GM23248 (cell line): ENCODE measurements at regions not wholly inside any gene's neighbourhood (a gene's known extent, or its start where the extent isn't known, plus 50 kb on each side); places are given as distances from the start of the nearest gene placed in this dataset.
"Not testable (repeated sequence)": the region's sequence is repeated elsewhere in the genome, so short reads cannot be mapped to it uniquely, and the experiment has no call there.

Experiments
- DNase-seq: peaks from one replicate; pipeline ENCODE4 v3.0.0-alpha.2; 2015
- H2AFZ ChIP-seq: fragments of 200-600 bp; sonication (generic); 2 replicates; pipeline ENCODE4 v1.6.1; 2016; ENCODE audit warnings: antibody characterized with exemption
- H3F3A ChIP-seq: fragments of 200-600 bp; sonication (generic); 2 replicates; pipeline ENCODE4 v1.6.1; 2016; ENCODE audit warnings: mild to moderate bottlenecking, antibody characterized with exemption, mixed run types; ENCODE audit not compliant: insufficient read depth
- H3K27ac ChIP-seq: fragments of 200-600 bp; sonication (generic); 2 replicates; pipeline ENCODE4 v1.5.1; 2016; ENCODE audit warnings: mild to moderate bottlenecking
- H3K27me3 ChIP-seq: fragments of 200-600 bp; sonication (generic); replicated peaks from 2 replicates; pipeline ENCODE4 v1.6.1; 2016; ENCODE audit warnings: mild to moderate bottlenecking; ENCODE audit not compliant: insufficient read depth
- H3K36me3 ChIP-seq: fragments of 200-600 bp; sonication (generic); 2 replicates; pipeline ENCODE4 v1.6.1; 2016; ENCODE audit warnings: low read depth, mild to moderate bottlenecking
- H3K4me1 ChIP-seq: fragments of 200-600 bp; sonication (generic); 2 replicates; pipeline ENCODE4 v1.6.1; 2016; ENCODE audit warnings: mild to moderate bottlenecking; ENCODE audit not compliant: insufficient read depth
- H3K4me2 ChIP-seq: fragments of 200-600 bp; sonication (generic); one replicate; pipeline ENCODE4 v1.6.1; 2016; ENCODE audit warnings: mild to moderate bottlenecking; ENCODE audit not compliant: unreplicated experiment
- H3K4me3 ChIP-seq: fragments of 200-600 bp; sonication (generic); 2 replicates; pipeline ENCODE4 v1.5.1; 2016; ENCODE audit warnings: mild to moderate bottlenecking
- H3K79me2 ChIP-seq: fragments of 200-600 bp; sonication (generic); 2 replicates; pipeline ENCODE4 v1.6.1; 2016; ENCODE audit warnings: mild to moderate bottlenecking; ENCODE audit not compliant: insufficient read depth
- H3K9ac ChIP-seq: fragments of 200-600 bp; sonication (generic); 2 replicates; pipeline ENCODE4 v1.6.1; 2016; ENCODE audit warnings: mild to moderate bottlenecking
- H3K9me2 ChIP-seq: fragments of 200-600 bp; sonication (generic); 2 replicates; pipeline ENCODE4 v1.6.1; 2016; ENCODE audit warnings: mixed run types, mild to moderate bottlenecking, moderate library complexity; ENCODE audit not compliant: insufficient read depth
- H3K9me3 ChIP-seq: fragments of 200-600 bp; sonication (generic); one replicate; pipeline ENCODE4 v1.6.1; 2017; ENCODE audit warnings: low read depth
- H4K20me1 ChIP-seq: fragments of 200-600 bp; sonication (generic); 2 replicates; pipeline ENCODE4 v1.6.0; 2016; ENCODE audit not compliant: insufficient read depth
- EZH2 ChIP-seq: fragments of 200-600 bp; sonication (generic); IDR thresholded peaks from 2 replicates; pipeline ENCODE4 v1.6.1; 2018; ENCODE audit warnings: antibody characterized with exemption, mild to moderate bottlenecking; ENCODE audit not compliant: insufficient read depth, poor library complexity, severe bottlenecking
- EZH2phosphoT487 ChIP-seq: fragments of 200-600 bp; sonication (generic); IDR thresholded peaks from 2 replicates; pipeline ENCODE4 v1.6.1; 2018; ENCODE audit warnings: antibody characterized with exemption, moderate library complexity, mild to moderate bottlenecking, low read depth; ENCODE audit not compliant: insufficient read depth
- WGBS, 2 experiments: methylation state at CpG; one replicate each; pipeline ENCODE4 v1.1.6; 2015 to 2017; ENCODE audit warnings: low lambda C conversion rate in 2 of 2, low coverage in 1 of 2; ENCODE audit errors: missing lambda C conversion rate in 2 of 2; 5-methylcytosine and 5-hydroxymethylcytosine counted together
- in situ Hi-C: fragments of 300-500 bp; cut with MboI; formaldehyde crosslinking; loops from 2 replicates; pipeline ENCODE4 v1.15.0; 2020

DNA sequence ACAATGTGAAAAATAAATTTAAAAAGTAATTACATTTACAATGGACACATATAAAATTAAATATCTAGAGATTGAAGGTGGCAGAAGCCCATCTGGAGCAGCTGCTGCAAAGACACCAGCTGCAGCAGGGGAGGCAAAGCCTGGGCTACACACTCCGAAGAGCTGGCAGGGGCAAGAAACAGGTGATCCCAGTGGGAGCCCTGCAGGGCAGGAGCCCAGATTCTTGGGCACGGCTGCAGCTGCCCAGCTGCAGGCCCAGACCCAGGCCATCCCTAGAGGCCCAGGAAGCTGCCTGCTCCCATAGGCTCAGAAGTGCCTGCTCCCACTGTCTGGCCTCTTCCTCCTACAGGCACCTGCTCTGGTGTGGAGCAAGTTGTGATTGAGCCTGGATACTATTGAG, 1547.9 kb upstream of the SPRY2 start:
- Histone ChIP-seq H3K36me3 (no peaks in the 10 kb centered on the region), H3K9me3 (peaks cover 4% of the 10 kb centered on the region), H3K4me2 (no peak overlapping the region), H3K27me3 (no peaks in the 10 kb centered on the region), H3K9me2 (no peaks in the 10 kb centered on the region), H3K4me1 (no peaks in the 10 kb centered on the region), H3K79me2 (no peaks in the 10 kb centered on the region), H3F3A (no peaks in the 10 kb centered on the region), H2AFZ (no peak overlapping the region), H3K4me3 (no peak overlapping the region), H3K27ac (no peak overlapping the region), H4K20me1 (no peaks in the 10 kb centered on the region), H3K9ac (no peak overlapping the region)
- no peak for DNase-seq
- in situ Hi-C loops: no loop called here
- TF ChIP-seq EZH2: no peak
- 7 to 19% methylated on average over 2 of the region's 2 CpGs for WGBS, 2 experiments

DNA sequence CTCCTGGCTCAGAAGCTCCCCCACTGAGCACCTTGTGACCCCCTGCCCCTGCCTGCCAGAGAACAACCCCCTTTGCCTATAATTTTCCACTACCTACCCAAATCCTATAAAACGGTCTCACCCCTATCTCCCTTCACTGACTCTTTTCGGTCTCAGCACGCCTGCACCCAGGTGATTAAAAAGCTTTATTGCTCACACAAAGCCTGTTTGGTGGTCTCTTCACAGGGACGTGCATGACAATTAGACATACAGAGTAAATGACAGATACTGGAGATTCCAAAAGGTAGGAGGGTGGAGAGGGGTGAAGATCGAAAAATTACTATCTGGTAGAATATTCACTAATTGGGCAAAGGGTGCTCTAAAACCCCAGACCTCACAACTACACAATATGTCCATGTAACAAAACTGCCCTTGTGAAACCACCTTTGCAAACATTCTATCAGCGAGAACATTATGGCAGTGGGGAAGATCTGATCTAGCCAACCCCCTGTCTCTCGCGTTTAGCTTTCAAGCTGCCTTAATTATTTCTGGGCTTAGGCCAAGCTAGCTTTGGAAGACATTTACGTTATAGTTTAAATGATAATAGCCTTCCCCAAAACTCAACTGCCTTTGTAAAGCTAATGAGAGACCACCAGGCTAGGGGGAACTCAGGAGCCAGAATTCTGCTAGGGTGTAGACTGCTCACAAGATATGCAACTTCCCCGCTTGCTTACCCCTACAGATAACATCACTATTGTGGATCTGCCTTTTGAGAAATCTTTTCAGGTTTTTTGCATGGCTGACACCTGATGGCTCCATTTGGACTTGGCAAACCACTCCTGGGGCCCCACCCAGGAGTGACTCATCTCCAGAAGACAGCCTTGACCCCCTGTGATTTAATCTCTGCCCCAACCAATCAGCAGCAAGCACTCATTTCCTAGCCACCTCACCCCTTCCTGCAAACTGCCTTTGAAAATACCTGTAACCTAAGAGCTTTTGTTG, 1534.0 kb upstream of the SPRY2 start:
- Histone ChIP-seq H3K9ac (no peak overlapping the region), H3K36me3 (no peaks in the 10 kb centered on the region), H4K20me1 (no peaks in the 10 kb centered on the region), H3K9me2 (no peaks in the 10 kb centered on the region), H3K27ac (no peak overlapping the region), H3K9me3 (no peaks in the 10 kb centered on the region), H3K4me2 (no peak overlapping the region), H3F3A (no peaks in the 10 kb centered on the region), H3K4me1 (no peaks in the 10 kb centered on the region), H3K79me2 (no peaks in the 10 kb centered on the region), H2AFZ (no peak overlapping the region), H3K27me3 (no peaks in the 10 kb centered on the region), H3K4me3 (no peak overlapping the region)
- DNase-seq: no peak
- 13% methylated on average over 10 of the region's 10 CpGs for WGBS, 2 experiments
- in situ Hi-C loops: no loop called here
- no peak for TF ChIP-seq EZH2
- TF ChIP-seq EZH2phosphoT487: no peak

DNA sequence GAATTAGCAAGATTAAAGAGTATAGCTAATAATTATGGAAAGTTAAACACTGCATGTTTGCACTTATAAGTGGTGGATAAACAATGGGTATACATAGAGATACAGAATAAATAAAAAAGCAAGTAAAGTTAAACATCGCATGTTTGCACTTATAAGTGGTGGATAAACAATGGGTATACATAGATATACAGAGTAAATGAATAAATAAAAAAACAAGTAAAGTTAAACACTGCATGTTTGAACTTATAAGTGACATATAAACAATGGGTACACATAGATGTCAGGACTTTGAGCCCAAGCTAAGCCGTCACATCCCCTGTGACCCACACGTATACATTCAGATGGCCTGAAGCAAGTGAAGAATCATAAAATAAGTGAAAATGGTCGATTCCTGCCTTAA, 1533.3 kb upstream of the SPRY2 start:
- Histone ChIP-seq H3K79me2 (no peaks in the 10 kb centered on the region), H4K20me1 (no peaks in the 10 kb centered on the region), H3K9me2 (no peaks in the 10 kb centered on the region), H3K4me3 (no peak overlapping the region), H3K4me1 (no peaks in the 10 kb centered on the region), H3K27me3 (no peaks in the 10 kb centered on the region), H3K9me3 (no peaks in the 10 kb centered on the region), H3K36me3 (no peaks in the 10 kb centered on the region), H3K9ac (no peak overlapping the region), H3K4me2 (no peak overlapping the region), H2AFZ (no peak overlapping the region), H3F3A (no peaks in the 10 kb centered on the region), H3K27ac (no peak overlapping the region)
- in situ Hi-C loops: no loop called here
- no peak for TF ChIP-seq EZH2
- no peak for TF ChIP-seq EZH2phosphoT487
- DNase-seq: no peak
- WGBS, 2 experiments: 15 to 20% methylated on average over 4 of the region's 4 CpGs

DNA sequence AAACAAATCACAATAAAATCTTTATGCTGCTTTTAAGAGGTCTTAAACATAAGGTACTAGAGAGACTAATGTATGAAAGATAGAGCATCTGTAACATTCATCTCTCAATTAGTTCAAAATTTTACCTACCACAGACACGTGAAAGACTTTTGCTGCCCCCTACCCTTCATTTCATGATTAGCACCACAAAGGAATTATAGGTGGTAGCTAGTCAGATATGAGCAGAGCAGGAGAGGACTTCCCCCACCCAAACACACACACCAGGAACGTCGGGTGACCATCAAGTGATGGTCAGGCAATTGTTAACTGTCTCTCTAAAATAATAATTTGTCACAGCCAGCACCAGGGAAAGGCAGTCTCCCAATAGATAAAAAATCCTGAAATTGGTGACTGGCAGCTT, 1531.7 kb upstream of the SPRY2 start:
- Histone ChIP-seq H3K4me1 (no peaks in the 10 kb centered on the region), H3K36me3 (no peaks in the 10 kb centered on the region), H3F3A (no peaks in the 10 kb centered on the region), H3K9me3 (no peaks in the 10 kb centered on the region), H3K27me3 (no peaks in the 10 kb centered on the region), H3K4me3 (no peak overlapping the region), H3K79me2 (no peaks in the 10 kb centered on the region), H3K9ac (no peak overlapping the region), H3K9me2 (no peaks in the 10 kb centered on the region), H4K20me1 (no peaks in the 10 kb centered on the region), H2AFZ (no peak overlapping the region), H3K27ac (no peak overlapping the region), H3K4me2 (no peak overlapping the region)
- no peak for DNase-seq
- in situ Hi-C loops: no loop called here
- no peak for TF ChIP-seq EZH2
- no peak for TF ChIP-seq EZH2phosphoT487
- 2 to 3% methylated on average over 3 of the region's 3 CpGs for WGBS, 2 experiments

DNA sequence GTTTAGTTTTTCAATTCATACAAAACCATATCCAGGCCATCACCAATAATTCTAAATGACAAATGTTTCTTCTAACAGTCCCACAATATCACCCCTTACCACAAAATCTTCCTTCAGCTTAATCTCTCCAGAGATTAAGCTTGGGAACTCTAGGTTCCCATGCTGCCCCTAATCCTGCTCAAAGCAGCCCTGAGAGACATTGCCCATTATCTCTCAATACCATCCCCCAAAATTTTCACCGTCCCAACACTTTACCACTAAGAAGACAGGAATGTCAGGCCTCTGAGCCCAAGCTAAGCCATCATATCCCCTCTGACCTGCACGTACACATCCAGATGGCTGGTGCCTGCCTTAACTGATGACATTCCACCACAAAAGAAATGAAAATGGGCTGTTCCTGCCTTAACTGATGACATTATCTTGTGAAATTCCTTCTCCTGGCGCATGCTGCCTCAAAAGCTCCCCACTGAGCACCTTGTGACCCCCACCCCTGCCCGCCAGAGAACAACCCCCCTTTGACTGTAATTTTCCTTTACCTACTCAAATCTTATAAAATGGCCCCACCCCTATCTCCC, 1530.9 kb upstream of the SPRY2 start:
- H3K36me3 ChIP-seq, H3K4me3 ChIP-seq, H4K20me1 ChIP-seq, H2AFZ ChIP-seq, in situ Hi-C loops, H3K4me1 ChIP-seq, H3K79me2 ChIP-seq, H3K9me2 ChIP-seq, H3K27me3 ChIP-seq, H3K4me2 ChIP-seq, H3K9ac ChIP-seq, H3F3A ChIP-seq, H3K27ac ChIP-seq, H3K9me3 ChIP-seq, DNase-seq: not testable (repeated sequence)
- 16 to 18% methylated on average over 4 of the region's 4 CpGs for WGBS, 2 experiments
